GM21381 (cell line): ENCODE measurements at regions not wholly inside any gene's neighbourhood (a gene's known extent, or its start where the extent isn't known, plus 50 kb on each side); places are given as distances from the start of the nearest gene placed in this dataset.

Source experiments
- ATAC-seq: cut with Tn5 transposase; IDR thresholded peaks from one replicate; pipeline ENCODE4 v1.9.1; 2021; ENCODE audit warnings: mild to moderate bottlenecking, moderate library complexity; ENCODE audit not compliant: unreplicated experiment

DNA sequence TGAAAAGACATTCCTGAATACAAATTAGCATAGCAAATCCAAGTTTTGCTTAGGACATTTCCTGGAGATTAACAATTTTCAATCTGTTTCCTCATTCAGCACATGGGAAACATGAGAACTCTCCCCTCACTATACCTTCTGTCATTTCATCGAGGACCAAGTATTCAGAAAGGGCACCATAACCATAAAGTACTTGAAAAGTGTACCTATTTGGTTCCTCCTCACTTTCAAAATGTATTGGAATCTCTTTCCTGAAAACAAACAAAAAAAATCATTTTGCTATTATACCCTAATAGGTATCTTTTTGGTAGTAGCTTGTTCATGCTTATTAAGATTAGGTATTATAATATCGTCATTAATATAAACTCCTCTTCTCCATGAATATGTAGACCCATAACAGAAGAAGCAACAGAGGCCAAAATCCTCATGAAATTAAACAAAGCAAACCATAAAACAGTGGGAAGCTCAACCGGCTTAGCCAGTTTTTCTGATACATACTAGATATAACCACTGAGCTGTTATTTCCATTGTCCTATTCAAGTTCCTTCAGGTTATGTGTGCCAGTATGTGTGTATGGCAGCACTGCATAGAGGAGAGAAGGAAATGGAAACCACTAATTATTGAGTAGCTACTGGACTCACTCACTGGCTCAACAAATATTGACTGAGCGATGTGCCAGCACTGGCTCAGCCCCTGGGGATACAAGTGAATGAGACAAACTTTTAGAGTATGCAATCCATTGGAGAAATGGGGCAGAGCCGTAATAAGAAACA, 274.0 kb downstream of the MAFB start:
- ATAC-seq, result no peak

DNA sequence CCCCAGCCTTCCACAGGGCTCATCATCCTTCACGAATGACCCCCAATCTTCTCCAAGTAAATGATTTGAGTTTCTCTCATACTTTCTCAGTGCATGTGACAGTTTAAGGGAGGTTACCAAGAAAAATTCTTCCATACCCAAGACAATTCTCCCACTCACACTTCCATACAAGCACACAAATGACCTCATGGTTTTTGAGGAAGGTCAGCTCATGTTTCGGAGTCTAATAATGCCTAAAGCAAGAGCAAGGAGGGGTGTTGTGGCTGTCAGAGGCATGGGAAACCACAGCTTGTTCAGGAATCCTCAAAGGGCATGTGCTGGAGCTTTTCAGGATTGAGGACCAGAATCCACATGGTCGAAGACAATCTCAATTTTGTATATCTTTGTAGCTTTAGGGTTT, 279.0 kb downstream of the MAFB start:
- no peak for ATAC-seq

DNA sequence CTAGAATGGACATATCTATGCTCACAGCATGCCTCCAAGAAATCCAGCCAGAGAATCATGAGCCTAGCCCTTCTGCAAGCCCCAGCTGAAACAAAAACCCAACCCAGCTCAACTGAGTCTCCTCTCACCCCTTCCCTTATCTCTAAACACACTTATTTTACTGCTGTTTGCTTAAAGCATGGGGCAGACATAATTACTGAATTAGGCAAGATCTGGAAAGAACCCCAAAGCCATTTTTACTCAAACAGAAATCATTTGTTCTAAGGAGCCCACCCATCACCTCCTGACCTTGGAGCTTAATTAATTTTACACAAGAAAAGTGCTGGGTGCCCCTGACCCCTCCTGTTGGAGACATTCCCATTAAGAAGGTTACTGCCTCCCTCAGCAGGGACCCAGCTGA, 291.6 kb downstream of the MAFB start:
- ATAC-seq, result no peak

DNA sequence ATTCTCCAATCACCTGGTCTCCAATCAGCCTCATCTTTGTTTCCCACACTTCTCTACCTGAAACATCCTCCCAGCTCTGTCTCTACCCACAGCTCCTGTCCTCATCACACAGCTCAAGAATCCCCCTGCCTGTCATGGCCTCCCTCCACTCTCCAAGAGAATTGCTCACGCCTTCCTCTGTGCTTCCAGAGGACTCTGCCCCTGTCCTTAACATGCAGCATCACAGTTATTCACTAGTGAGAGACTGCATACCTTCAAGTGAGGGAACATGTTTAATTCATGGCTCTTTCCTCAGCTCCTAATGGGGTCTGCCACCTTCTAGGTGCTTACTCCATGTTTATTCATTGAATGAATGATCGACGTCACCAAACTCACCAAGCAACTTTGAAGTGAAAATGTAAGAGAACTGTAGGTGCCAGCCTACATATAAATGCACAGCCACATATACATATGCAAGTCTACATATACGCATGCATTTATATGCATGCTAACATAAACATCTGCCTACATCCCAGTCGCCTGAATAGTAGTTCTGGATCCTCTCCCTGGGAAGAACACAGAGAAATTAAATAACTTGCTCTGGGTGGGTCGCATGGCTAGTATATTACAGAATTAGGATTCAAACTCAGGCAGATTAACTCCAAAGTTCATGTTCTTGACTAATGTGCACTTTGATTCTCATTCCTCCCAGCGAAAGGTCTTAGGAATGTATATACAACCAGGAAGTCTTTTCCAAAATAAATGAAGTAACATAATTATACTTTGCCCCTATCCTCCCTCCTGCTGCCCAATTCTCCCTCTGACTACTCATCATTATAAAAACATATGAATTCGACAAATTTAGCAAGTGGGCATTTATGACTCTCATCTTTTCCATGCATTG, 295.6 kb downstream of the MAFB start:
- no peak for ATAC-seq

DNA sequence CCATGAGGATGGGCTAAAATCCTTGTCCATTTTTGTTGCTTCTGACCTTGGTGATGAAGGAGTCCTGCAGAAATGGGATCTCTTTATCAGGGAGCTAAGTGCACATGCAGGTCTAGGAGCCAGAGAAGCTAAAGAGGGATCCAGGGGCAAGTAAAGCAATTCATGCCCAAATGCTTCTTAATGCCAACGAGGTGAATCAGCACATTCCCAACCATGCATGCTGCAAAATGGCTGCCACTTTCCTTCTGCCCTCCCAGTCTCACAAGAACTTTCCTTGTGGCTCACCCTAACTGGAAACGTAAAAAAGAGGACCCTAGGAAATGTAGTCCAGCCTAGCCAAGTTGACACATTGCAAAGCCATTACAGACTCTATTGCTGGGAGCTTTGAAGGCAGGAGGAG, 298.4 kb downstream of the MAFB start:
- ATAC-seq, result no peak

DNA sequence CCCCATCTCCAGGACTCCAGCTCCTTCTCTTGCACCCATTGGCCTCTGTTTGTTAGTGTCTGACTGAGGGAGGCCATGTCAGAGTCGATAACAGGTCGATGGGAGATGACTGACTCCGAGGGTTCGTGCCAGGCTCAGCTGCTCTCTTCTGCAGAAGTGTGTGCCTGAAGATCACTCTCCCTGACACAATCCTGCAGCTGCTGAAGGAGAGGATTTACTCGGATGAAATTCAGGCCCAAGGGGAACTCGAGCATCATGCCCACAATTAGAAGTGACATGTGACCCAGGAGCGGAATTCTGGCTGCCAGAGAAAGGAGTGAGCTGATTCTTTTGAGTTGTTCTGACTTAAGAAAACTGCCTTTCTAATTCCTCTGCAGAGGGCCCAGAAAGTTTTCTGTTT, 318.2 kb downstream of the MAFB start:
- ATAC-seq, result no peak

DNA sequence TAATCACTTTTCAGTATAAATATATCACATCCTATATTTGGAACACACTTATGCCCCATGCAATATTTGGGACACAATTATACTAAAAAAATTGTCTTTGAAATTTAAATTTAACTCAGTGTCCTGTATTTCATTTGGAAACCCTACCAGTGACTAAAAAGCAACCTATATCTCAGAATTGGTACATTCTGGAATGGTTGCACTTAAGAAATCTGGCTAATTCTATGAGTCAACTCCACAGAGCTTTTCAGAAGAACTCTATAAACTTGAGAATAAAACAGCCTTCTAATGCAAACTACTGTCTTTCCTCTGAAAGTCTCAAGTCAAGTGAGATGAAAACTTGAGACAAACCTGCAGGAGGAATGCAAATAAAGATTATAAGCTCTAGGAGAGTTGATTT, 320.2 kb downstream of the MAFB start:
- no peak for ATAC-seq

DNA sequence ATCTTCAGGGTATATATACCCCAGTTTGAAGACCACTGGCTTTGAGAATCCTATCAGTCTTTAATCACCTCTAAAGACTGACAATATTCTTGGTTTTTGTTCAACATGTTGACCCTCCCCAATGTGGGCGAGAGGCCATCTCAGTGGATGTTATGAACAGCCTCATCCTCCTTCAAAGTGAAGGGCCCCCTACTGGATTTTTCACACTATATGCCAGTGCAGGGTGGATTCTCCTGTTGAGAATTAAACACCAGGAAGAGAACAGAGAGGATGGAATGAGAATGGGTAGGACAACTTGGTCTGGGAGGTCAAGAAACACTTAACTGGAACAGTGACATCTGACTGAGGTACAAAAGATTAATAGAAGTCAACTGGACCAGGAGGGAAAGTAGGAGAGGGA, 327.1 kb downstream of the MAFB start:
- ATAC-seq, result no peak

DNA sequence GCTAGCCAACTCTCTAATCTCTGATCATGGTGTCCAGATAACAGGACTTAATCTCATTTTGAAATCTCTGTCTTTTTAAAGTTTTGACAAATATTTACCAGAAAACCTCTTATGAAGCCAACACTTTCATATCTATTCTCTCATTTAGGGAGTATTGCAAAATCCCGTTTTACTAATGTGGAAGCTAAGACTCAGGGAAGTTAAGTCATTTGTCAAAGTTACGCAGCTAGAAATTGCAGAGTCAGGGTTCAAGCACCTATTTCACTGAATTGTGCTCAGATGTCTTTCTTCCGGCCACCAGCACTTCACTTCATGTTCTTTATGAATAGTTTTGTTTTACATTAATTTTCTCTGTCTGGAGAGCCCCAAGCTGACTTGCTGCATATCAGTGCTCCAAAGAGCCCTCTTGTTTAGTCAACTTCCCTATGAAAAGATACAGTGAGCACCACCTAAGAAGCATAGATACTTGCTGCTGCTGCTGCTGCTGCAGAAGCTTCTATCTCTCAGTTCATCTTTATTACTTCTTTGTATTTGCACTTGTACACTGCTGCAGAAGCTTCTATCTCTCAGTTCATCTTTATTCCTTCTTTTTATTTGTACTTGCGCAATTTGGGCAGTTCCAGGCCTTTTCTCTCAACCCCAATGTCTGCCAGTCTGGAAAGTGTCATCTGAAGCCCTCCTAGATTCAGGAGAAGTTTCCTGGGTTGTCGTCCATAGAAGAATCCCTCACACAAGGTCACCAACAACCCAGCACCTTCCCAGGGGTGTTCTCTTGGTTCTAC, 329.7 kb downstream of the MAFB start:
- ATAC-seq, result no peak

DNA sequence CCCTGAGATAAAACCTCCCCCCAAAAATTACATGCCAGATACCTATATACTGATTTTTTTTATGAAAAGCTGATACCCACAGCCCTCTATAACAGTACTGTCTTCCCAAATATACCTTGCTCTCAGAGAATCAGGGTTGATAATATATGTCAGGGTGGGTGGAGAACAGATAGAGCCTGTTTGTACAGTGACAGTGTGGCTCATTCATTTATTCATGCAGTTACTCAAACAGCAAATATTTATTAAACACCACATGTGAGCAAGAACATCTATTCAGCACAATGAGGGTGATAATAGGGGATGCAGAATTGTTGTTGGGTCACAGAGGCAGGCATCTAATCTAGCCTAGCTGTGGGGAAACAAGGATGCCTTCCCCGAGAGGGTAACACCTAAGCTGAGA, 334.2 kb downstream of the MAFB start:
- no peak for ATAC-seq

DNA sequence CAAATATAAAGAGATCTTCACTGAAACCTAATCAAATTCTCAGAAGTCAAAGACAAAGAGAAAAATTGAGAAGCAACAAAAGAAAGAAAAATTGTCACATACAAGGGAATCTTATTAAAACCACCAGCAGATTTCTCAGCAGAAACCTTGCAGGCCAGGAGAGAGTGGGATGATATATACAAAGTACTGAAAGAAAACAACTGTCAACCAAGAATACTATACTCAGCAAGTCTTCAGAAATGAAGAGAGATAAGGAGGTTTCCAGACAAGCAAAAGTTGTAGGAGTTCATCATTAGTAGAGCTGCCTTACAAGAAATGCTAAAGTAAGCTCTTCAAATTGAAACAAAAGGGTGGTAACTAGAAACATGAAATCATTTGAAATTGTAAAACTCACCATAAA, 345.6 kb downstream of the MAFB start:
- ATAC-seq, result no peak

DNA sequence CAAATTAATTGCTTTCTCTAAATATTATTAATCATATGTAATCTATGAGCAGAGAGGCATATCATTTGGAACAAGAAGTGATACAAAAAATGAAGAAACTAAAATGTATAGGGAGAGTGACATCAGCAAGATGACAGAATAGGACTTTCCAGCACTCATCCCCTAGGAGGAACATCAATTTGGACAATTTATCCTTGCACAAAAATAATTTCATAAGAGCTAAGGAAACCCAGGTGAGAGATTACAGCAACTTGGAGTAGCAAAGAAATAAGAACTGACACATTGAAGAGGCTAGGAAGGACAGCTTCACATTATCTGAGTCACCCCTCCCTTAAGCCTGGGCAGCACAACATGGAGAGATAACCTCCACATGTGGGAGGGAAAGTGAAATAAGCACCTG, 347.5 kb downstream of the MAFB start:
- ATAC-seq, result no peak

DNA sequence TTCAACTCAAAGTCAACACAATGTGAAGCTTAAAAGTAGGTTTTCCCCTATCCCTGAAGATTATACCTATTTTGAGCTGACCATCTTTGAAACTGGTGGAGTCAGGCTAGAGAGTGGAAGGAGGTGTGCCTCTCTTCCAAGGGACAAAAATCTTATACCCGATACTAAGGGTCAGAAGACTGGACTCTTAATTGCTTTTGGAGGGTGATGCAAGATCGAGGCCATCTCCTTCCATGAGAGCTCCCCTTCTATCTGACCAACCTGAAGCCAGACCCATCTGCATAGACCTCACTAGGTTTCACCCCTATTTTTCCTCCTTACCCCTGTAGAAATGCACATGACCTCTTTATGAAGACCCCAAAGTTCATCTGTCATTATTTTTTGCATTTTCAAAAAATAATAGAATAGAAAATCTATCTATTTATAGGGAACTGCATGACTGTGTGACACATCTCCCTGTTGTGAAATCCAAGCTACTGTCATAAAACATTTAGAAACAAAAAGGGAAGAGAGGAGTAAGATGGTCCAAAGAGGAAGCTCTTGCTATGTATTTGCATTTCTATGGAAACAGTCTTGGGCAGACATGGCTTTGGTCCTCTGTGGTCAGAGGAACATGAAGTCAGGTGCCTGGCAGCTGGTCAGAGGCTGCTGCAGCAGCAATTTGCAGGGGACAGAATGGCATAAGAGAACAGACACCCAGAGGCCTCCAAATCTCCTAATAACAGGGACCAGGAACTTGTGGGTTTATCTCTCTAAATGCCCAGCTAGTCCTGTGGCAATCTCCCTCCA, 349.2 kb downstream of the MAFB start:
- ATAC-seq, result no peak

DNA sequence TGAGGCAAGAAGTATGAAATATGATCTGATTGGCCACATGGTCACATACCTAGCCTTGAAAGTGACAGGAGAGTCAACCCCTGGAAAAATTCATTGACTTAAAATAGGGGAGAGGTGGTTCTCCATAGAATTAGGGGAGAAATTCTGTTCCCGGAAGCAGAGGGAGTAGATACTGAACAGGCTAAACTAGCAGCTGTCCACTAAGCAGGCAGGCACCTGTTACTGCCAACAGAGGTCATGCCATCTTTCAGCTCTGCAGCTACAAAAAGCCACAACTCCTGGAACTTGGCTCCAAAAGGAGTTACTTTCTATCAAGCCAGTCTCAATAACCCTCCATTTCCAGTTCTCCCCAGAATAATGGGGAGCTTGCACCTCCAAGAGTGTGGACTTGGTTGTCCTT, 352.5 kb downstream of the MAFB start:
- no peak for ATAC-seq

DNA sequence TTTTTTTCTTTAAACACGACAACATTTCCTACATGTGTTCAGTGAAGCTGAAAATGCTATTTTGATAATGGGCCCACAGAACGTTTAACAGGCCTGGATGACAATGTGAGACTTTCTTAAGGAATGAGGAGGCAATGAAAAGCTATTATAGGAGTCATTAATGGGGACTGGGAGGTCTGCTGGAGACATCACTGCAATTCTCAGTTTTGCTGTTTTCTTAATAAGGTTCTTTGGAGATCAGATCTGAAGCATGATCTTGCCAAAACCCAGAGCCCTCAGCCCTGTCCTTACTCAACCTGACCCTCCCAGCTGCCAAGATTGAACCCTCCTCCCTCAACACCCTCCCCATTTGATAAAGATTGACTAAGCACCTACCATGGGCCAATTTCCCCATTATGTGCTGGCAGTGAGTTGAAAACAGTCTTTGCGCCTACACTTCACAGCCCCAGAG, 353.1 kb downstream of the MAFB start:
- no peak for ATAC-seq

DNA sequence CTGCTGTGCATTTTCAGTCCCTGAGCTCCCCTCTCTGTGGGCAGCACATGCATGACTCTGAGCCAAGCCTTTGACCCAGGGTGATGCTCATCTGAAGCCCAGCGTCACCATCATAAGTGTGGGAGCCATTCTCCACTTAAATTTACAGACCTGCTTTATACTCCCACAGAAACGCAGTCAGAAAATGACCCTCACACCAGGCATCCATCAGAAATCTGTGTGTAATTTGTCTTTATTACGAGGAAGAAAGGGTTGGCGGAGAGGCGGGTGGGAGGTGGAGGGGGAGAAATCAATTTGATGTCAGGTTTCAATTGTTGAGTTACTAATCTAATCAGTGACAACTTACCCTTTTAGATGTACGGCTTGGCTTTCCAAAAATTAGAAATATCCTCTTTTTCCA, 353.6 kb downstream of the MAFB start:
- ATAC-seq, result no peak

DNA sequence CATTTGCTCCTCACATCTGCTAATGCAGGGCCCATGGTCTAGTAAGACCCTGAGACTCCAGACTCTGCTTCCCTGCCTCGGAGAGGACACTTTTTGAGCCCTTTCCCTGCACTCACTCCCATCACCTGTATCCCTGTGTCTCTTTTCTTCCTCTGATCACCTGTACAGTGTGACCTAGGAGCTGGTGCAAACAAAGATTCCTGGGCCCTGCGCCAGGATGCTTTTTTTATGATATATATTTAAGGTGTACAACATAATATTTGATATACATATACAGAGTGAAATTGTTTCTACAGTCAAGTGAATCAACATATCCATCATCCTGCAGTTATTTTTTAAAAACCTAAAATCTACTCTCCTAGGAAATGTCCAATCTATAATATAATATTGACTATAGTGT, 355.4 kb downstream of the MAFB start:
- ATAC-seq, result no peak

DNA sequence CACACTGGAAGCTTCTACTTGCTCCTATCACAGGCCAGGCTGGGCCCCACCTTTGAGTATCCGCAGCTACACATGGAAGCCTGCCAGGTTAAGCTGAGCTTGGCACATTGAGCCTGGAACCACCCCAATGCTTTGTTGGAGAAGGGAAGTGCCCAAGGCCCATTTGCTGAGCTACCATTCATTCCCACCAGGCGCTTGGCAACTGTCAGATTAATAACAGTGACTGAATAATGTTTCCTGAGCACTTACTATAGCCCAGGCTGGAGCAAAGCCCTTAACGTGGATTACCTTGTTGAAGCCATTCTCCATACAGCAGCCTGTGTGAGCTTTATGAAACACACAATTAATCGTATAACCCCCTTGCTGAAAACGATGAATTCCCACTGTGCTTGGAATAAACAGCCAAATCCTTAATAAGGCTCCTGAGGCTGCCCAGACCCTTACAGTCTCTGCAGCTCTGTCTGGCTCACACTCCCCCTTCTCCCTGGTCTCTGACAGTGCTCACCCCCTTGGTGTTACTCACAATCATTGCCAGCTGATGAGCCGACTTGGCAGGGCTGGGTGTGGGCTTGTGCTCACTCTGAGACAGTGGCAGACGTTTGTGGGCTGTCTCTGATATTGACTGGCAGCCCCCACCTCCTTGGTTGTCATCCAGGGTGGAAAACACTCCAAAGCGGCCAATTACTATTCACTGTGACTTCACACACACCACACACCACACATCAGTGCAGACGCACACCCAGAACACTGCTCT, 357.1 kb downstream of the MAFB start:
- ATAC-seq, result no peak

DNA sequence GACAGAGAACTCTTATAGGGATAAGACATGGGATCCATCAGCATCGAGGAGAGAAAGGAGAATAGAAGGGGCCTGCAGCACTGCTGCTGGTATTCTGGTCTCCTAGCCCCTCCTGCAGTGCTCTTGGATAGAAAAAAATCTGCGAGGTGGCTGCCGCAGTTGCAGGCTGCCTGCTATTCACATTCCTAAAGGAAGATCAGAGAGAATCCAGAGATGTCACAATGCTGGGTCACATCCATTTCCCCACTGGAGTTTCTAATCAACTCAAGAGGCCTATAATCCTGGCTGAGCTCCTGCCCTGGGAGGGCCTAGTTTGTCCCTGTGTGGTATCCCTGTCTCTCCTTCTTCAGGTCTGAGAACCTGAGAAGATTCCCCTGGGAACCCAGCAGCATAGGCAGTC, 357.8 kb downstream of the MAFB start:
- ATAC-seq, result no peak

DNA sequence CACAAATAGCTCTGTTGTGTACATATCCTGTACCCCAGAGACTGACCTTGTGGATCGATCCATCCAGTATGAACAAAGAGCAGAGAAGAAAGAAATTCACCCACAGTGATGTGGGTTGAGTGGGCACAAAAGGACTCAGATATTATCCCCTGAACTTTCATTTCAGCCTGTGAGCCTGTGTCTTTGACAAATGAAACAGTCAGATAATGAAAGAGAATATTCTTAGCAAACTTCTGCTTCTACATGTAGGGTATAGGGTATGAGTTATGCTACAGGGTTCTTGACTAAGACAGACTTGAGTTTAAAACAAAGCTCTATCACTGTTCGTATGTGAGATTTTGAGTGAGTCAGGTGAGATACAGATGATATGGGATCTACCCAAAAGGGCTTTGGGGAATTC, 359.7 kb downstream of the MAFB start:
- no peak for ATAC-seq
